HEK293T (cell line): ENCODE measurements at regions not wholly inside any gene's neighbourhood (a gene's known extent, or its start where the extent isn't known, plus 50 kb on each side); places are given as distances from the start of the nearest gene placed in this dataset.

ENCODE experiments used
- CTCF ChIA-PET: fragments of 350-600 bp; formaldehyde crosslinking; extraction: SDS; loops from one replicate; lab custom pipeline; 2021; ENCODE audit warnings: antibody characterized with exemption, inconsistent platforms; lab: Yijun Ruan, JAX
- POLR2A ChIA-PET: fragments of 350-600 bp; formaldehyde crosslinking; extraction: SDS; loops from one replicate; lab custom pipeline; 2020; ENCODE audit warnings: antibody characterized with exemption, inconsistent platforms; lab: Yijun Ruan, JAX
- DNase-seq: peaks from one replicate; pipeline ENCODE4 v3.0.0; 2012; ENCODE audit warnings: mixed read lengths; ENCODE audit errors: extremely low spot score
- ARNT ChIP-seq: fragments of 450-650 bp; IDR thresholded peaks from 2 replicates; pipeline ENCODE4 v1.6.1; 2017; ENCODE audit warnings: mild to moderate bottlenecking
- BHLHE40 ChIP-seq: fragments of 450-650 bp; IDR thresholded peaks from 2 replicates; pipeline ENCODE4 v1.6.1; 2016; ENCODE audit warnings: mild to moderate bottlenecking, moderate library complexity, borderline replicate concordance
- CTBP1 ChIP-seq: fragments of 450-650 bp; IDR thresholded peaks from 2 replicates; pipeline ENCODE4 v1.6.1; 2016; ENCODE audit warnings: borderline replicate concordance
- ELF4 ChIP-seq: fragments of 450-650 bp; IDR thresholded peaks from 2 replicates; pipeline ENCODE4 v1.6.1; 2017; ENCODE audit warnings: antibody characterized with exemption
- FOXA1 ChIP-seq: fragments of 450-650 bp; IDR thresholded peaks from 2 replicates; pipeline ENCODE4 v1.6.1; 2016; ENCODE audit warnings: mild to moderate bottlenecking
- FOXK2 ChIP-seq: fragments of 450-650 bp; IDR thresholded peaks from 2 replicates; pipeline ENCODE4 v1.6.1; 2016; ENCODE audit warnings: mild to moderate bottlenecking
- FOXM1 ChIP-seq: fragments of 450-650 bp; IDR thresholded peaks from 2 replicates; pipeline ENCODE4 v1.6.1; 2017; ENCODE audit warnings: mild to moderate bottlenecking, borderline replicate concordance
- HDGF ChIP-seq: fragments of 450-650 bp; IDR thresholded peaks from 2 replicates; pipeline ENCODE4 v1.6.1; 2017; ENCODE audit warnings: antibody characterized with exemption, borderline replicate concordance
- L3MBTL2 ChIP-seq: fragments of 450-650 bp; conservative IDR thresholded peaks from 2 replicates; pipeline ENCODE4 v1.6.1; 2016; ENCODE audit warnings: mild to moderate bottlenecking
- LEF1 ChIP-seq: fragments of 450-650 bp; IDR thresholded peaks from 2 replicates; pipeline ENCODE4 v1.6.1; 2017; ENCODE audit warnings: mild to moderate bottlenecking, borderline replicate concordance
- NFRKB ChIP-seq: fragments of 450-650 bp; IDR thresholded peaks from 2 replicates; pipeline ENCODE4 v1.6.1; 2016; ENCODE audit warnings: mild to moderate bottlenecking, moderate library complexity
- SP1 ChIP-seq: fragments of 450-650 bp; IDR thresholded peaks from 2 replicates; pipeline ENCODE4 v1.6.1; 2017
- SUZ12 ChIP-seq: fragments of 450-650 bp; IDR thresholded peaks from 2 replicates; pipeline ENCODE4 v1.6.1; 2016; ENCODE audit warnings: mild to moderate bottlenecking
- TARDBP ChIP-seq: fragments of 450-650 bp; IDR thresholded peaks from 2 replicates; pipeline ENCODE4 v1.6.1; 2016
- ZNF384 ChIP-seq: fragments of 450-650 bp; IDR thresholded peaks from 2 replicates; pipeline ENCODE4 v1.6.1; 2016
- TF ChIP-seq, protein P1 (sequence below): fragments of 450-650 bp; IDR thresholded peaks from 2 replicates; pipeline ENCODE4 v1.6.1; 2016

DNA sequence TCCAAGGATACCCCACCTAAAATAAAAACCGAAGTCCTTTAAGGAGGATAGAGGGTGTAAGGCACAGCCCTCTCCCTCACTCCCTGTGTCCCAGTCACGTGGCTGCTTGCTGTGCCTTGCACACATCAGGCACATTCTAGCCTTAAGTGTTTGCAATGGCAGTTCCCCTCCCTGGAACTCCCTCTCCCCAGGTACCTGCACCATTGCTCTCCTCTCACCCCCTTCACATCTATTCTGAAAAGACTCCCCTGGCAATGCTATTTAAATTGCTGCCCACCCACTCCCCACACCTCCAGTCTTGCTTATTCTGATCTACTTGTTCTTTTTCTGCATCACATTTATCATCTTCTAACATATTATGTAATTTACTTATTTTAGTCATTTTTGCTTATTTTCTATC lies 91.6 kb upstream of the LNX1 start:
- no peak for DNase-seq

DNA sequence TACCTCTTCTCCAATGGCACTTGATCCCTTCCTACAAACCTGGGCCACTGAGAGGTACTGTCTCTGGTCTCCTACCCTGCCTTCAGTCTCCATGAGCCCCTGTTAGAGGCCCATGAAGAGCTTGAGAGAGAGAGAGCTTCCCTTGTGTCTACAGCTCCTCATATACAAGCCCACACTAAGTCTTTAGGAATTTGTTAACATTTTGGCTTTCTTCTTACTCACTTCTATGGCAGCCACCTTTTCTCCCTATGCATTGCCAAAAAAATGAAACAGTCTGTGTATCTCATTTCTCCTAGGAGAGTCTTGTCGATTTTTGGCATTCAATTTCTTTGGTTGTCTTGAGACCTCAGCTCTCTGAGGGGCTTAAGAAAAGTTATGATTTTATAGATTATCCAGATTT lies 90.9 kb upstream of the LNX1 start:
- TF ChIP-seq CTBP1 (no peak), FOXM1 (no peak), NFRKB (no peak), ELF4 (no peak), FOXA1 (no peak), SP1 (no peak), FOXK2 (no peak), SUZ12 (no peak), ARNT (no peak), L3MBTL2 (no peak), LEF1 (no peak)
- TF ChIP-seq, protein P1, sequence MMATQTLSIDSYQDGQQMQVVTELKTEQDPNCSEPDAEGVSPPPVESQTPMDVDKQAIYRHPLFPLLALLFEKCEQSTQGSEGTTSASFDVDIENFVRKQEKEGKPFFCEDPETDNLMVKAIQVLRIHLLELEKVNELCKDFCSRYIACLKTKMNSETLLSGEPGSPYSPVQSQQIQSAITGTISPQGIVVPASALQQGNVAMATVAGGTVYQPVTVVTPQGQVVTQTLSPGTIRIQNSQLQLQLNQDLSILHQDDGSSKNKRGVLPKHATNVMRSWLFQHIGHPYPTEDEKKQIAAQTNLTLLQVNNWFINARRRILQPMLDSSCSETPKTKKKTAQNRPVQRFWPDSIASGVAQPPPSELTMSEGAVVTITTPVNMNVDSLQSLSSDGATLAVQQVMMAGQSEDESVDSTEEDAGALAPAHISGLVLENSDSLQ, result no peak
- ChIA-PET POLR2A (no interaction called here), CTCF (no interaction called here)
- no peak for DNase-seq

More for the DNA sequence above, 91.6 kb upstream of the LNX1 start:
- POLR2A ChIA-PET, result no interaction called here
- no peak for TF ChIP-seq NFRKB
- TF ChIP-seq, protein P1, result no peak
- TF ChIP-seq LEF1, result no peak
- TF ChIP-seq TARDBP, result no peak
- TF ChIP-seq BHLHE40, result no peak
- TF ChIP-seq L3MBTL2, result no peak
- no peak for TF ChIP-seq FOXM1
- TF ChIP-seq SUZ12, result no peak
- no peak for TF ChIP-seq FOXA1
- TF ChIP-seq FOXK2, result no peak
- no peak for TF ChIP-seq ZNF384
- no peak for TF ChIP-seq ELF4
- no peak for TF ChIP-seq HDGF
- no peak for TF ChIP-seq SP1
- CTCF ChIA-PET, result no interaction called here

DNA sequence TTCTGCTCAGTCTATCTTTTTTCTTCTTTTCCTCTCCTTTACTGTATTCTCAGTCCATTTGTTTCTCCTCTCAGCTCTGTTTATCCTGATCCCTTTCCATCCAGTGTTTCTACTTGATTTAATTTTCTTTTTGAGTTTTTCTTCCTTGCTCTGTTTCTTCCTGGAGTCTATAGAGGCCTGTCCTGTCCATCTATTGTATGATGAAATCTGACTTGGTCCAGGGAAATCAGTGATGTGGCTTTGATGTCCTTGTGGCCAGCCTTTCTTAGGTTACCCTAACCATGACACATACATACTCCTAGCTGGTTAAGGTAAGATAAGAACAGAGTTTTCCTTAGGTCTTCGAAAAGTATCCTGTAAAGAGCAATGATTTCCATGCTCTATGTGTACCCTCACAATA lies 89.3 kb upstream of the LNX1 start:
- no peak for TF ChIP-seq FOXM1
- TF ChIP-seq, protein P1, result no peak
- no peak for TF ChIP-seq ARNT
- TF ChIP-seq BHLHE40, result no peak
- TF ChIP-seq CTBP1, result no peak
- no peak for TF ChIP-seq SUZ12
- TF ChIP-seq HDGF, result no peak
- no peak for TF ChIP-seq SP1
- TF ChIP-seq LEF1, result no peak
- TF ChIP-seq ELF4, result no peak
- no peak for TF ChIP-seq ZNF384
- TF ChIP-seq TARDBP, result no peak
- TF ChIP-seq FOXK2, result no peak
- TF ChIP-seq FOXA1, result no peak
- TF ChIP-seq NFRKB, result no peak
- TF ChIP-seq L3MBTL2, result no peak
- ChIA-PET POLR2A (no interaction called here), CTCF (no interaction called here)
- no peak for DNase-seq

DNA sequence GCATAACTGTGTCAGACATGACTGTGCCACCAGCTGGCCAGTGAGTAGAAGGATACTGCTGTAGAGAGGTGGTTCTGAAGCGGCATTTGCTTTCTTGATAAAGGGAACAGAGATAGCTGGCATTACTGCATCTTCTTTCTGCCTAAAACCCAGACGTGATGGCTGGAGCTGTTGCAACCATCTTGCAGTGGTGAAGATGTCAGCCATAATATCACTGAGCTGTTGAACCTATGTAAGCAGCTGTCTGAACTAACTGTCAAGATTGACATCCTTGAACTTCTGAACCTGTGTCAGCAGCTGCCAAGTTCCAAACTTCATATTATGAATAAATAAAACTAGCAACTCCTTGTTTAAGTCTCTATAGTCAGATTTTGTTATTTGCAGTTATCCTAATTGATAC lies 88.9 kb upstream of the LNX1 start:
- no peak for TF ChIP-seq SUZ12
- no peak for TF ChIP-seq HDGF
- TF ChIP-seq TARDBP, result no peak
- TF ChIP-seq FOXM1, result no peak
- no peak for TF ChIP-seq FOXK2
- ChIA-PET POLR2A (no interaction called here), CTCF (no interaction called here)
- no peak for DNase-seq

DNA sequence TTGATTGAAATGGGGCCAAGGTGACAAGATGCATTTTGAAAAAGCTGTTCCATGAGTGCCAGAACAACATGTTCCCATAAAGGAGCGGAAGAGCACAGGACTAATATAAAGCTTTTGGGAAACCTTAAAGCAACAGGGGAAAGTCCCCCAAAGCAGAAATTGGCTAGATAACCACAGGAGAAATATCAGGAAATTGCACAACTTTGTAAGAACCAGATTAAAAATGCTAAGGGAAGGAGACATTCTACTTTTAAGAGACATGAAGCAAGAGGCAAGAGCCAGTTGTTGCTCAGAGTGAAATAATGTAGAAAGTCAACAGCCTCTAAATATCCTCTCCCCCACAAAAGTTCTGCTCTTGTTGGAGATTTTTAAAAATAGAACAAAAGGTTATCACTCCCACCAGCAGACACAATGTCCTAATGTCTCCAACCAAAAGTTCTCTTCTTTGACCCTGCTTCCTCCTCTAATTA lies 85.2 kb upstream of the LNX1 start:
- no peak for DNase-seq
- POLR2A ChIA-PET, result no interaction called here
- no peak for TF ChIP-seq L3MBTL2
- no peak for TF ChIP-seq FOXA1
- no peak for TF ChIP-seq FOXM1
- no peak for TF ChIP-seq ELF4
- no peak for TF ChIP-seq ARNT
- no peak for TF ChIP-seq SUZ12
- TF ChIP-seq HDGF, result no peak
- TF ChIP-seq LEF1, result no peak
- TF ChIP-seq CTBP1, result no peak
- TF ChIP-seq SP1, result no peak
- no peak for TF ChIP-seq BHLHE40
- TF ChIP-seq, protein P1, result no peak
- no peak for TF ChIP-seq TARDBP
- TF ChIP-seq FOXK2, result no peak
- CTCF ChIA-PET, result no interaction called here

DNA sequence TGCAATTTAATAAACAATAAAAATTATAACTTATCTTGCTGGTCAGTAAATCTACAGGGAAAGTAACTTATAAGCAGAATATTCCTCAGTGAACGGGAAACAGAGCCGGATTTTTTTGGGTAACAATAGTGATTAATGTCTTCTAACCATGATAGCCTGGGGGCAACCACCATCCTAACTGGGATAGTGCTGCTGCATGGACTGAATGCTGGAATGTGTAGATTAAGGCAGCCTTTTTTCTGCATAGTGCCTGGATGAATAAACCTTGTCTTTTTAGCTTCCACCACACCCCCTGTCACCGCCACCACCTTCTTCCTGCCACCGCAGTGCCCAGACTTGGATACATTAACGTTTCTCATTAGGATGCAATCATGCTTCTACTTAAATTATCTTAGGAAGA lies 83.6 kb upstream of the LNX1 start:
- ChIA-PET CTCF (no interaction called here), POLR2A (no interaction called here)
- no peak for DNase-seq
- TF ChIP-seq HDGF (no peak), ELF4 (no peak), FOXM1 (no peak), BHLHE40 (no peak), FOXA1 (no peak), FOXK2 (no peak), SP1 (no peak), L3MBTL2 (no peak), TARDBP (no peak), ARNT (no peak), NFRKB (no peak), ZNF384 (no peak), SUZ12 (no peak), CTBP1 (no peak), LEF1 (no peak)
- TF ChIP-seq, protein P1, result no peak
